H9 (cell line): ENCODE measurements at regions not wholly inside any gene's neighbourhood (a gene's known extent, or its start where the extent isn't known, plus 50 kb on each side); places are given as distances from the start of the nearest gene placed in this dataset.

ENCODE experiments used
- DNase-seq: peaks from one replicate; pipeline ENCODE4 v3.0.0-alpha.2; 2017
- H2AFZ ChIP-seq: one replicate; pipeline ENCODE4 v1.6.1; 2013; ENCODE audit warnings: mild to moderate bottlenecking, low read length, control low read depth, moderate library complexity
- H2AK5ac ChIP-seq: 2 replicates; pipeline ENCODE4 v1.6.1; 2013; ENCODE audit warnings: low read length, control low read depth, mixed read lengths; ENCODE audit not compliant: insufficient read length
- H2BK120ac ChIP-seq: one replicate; pipeline ENCODE4 v1.6.1; 2013; ENCODE audit warnings: low read depth, mild to moderate bottlenecking, low read length, control low read depth, inconsistent platforms; ENCODE audit not compliant: poor library complexity, severe bottlenecking
- H2BK12ac ChIP-seq: 2 replicates; pipeline ENCODE4 v1.6.1; 2013; ENCODE audit warnings: low read length, control low read depth, mixed read lengths, low read depth; ENCODE audit not compliant: insufficient read length
- H2BK15ac ChIP-seq: 2 replicates; pipeline ENCODE4 v1.6.1; 2013; ENCODE audit warnings: low read depth, low read length, control low read depth
- H2BK20ac ChIP-seq: one replicate; pipeline ENCODE4 v1.6.1; 2013; ENCODE audit warnings: low read depth, mild to moderate bottlenecking, low read length, control low read depth, inconsistent platforms; ENCODE audit not compliant: poor library complexity, severe bottlenecking
- H2BK5ac ChIP-seq: 2 replicates; pipeline ENCODE4 v1.6.1; 2013; ENCODE audit warnings: low read length, control low read depth, mixed read lengths; ENCODE audit not compliant: insufficient read length
- H3K14ac ChIP-seq: 2 replicates; pipeline ENCODE4 v1.6.1; 2013; ENCODE audit warnings: low read length, control low read depth; ENCODE audit not compliant: insufficient read depth
- H3K18ac ChIP-seq: 2 replicates; pipeline ENCODE4 v1.6.1; 2013; ENCODE audit warnings: low read depth, mild to moderate bottlenecking, mixed read lengths, low read length, control low read depth; ENCODE audit not compliant: insufficient read length
- H3K23ac ChIP-seq: 2 replicates; pipeline ENCODE4 v1.6.1; 2013; ENCODE audit warnings: low read length, control low read depth, mixed read lengths, low read depth; ENCODE audit not compliant: insufficient read length
- H3K23me2 ChIP-seq: 2 replicates; pipeline ENCODE4 v1.6.1; 2013; ENCODE audit warnings: low read depth, mild to moderate bottlenecking, mixed read lengths, low read length, control low read depth; ENCODE audit not compliant: insufficient read length, poor library complexity, severe bottlenecking
- H3K27ac ChIP-seq: 2 replicates; pipeline ENCODE4 v1.5.1; 2013; ENCODE audit warnings: low read length, control low read depth, mixed read lengths, low read depth; ENCODE audit not compliant: insufficient read length
- H3K27me3 ChIP-seq: 2 replicates; pipeline ENCODE4 v1.6.1; 2013; ENCODE audit warnings: low read length, control low read depth, inconsistent platforms; ENCODE audit not compliant: insufficient read depth
- H3K4ac ChIP-seq: 2 replicates; pipeline ENCODE4 v1.6.1; 2013; ENCODE audit warnings: low read depth, mild to moderate bottlenecking, control low read depth, inconsistent platforms, low read length, moderate library complexity
- H3K4me1 ChIP-seq: 2 replicates; pipeline ENCODE4 v1.6.1; 2013; ENCODE audit warnings: low read length, control low read depth, inconsistent platforms; ENCODE audit not compliant: insufficient read depth
- H3K4me2 ChIP-seq: 2 replicates; pipeline ENCODE4 v1.6.1; 2013; ENCODE audit warnings: low read length, control low read depth, mixed read lengths; ENCODE audit not compliant: insufficient read length, insufficient read depth
- H3K56ac ChIP-seq: 2 replicates; pipeline ENCODE4 v1.6.1; 2013; ENCODE audit warnings: low read depth, mild to moderate bottlenecking, mixed read lengths, low read length, control low read depth; ENCODE audit not compliant: insufficient read length
- H3K79me1 ChIP-seq: 2 replicates; pipeline ENCODE4 v1.6.1; 2013; ENCODE audit warnings: low read depth, mild to moderate bottlenecking, moderate library complexity, low read length, control low read depth, inconsistent platforms; ENCODE audit not compliant: insufficient read depth, poor library complexity, severe bottlenecking
- H3K79me2 ChIP-seq: 2 replicates; pipeline ENCODE4 v1.6.1; 2013; ENCODE audit warnings: low read length, control low read depth, inconsistent platforms; ENCODE audit not compliant: insufficient read depth
- H3K9ac ChIP-seq: 2 replicates; pipeline ENCODE4 v1.6.1; 2013; ENCODE audit warnings: low read length, control low read depth, mixed read lengths; ENCODE audit not compliant: insufficient read length; ENCODE audit errors: extremely low read depth
- H3K9me3 ChIP-seq: one replicate; pipeline ENCODE4 v1.6.1; 2013; ENCODE audit warnings: low read depth, low read length, inconsistent platforms; ENCODE audit not compliant: control insufficient read depth
- H3T11ph ChIP-seq: one replicate; pipeline ENCODE4 v1.6.1; 2013; ENCODE audit warnings: mild to moderate bottlenecking, low read length, control low read depth, inconsistent platforms
- H4K20me1 ChIP-seq: one replicate; pipeline ENCODE4 v1.6.1; 2013; ENCODE audit not compliant: control insufficient read depth, insufficient read length, insufficient read depth
- H4K5ac ChIP-seq: 2 replicates; pipeline ENCODE4 v1.6.1; 2013; ENCODE audit warnings: low read depth, mild to moderate bottlenecking, mixed read lengths, low read length, control low read depth; ENCODE audit not compliant: insufficient read length
- H4K8ac ChIP-seq: replicated peaks from 2 replicates; pipeline ENCODE4 v1.6.1; 2013; ENCODE audit warnings: low read length, control low read depth, mixed read lengths, low read depth; ENCODE audit not compliant: insufficient read length
- H4K91ac ChIP-seq: 2 replicates; pipeline ENCODE4 v1.6.1; 2013; ENCODE audit warnings: low read depth, mild to moderate bottlenecking, moderate library complexity, mixed read lengths, low read length, control low read depth; ENCODE audit not compliant: insufficient read length
- H3K27ac Mint-ChIP-seq, 3 experiments: 2 replicates in 2 of 3; 3 replicates in 1 of 3; pipeline ENCODE4 v1.8.0; 2020 to 2021; ENCODE audit warnings: mixed read lengths in 3 of 3, mild to moderate bottlenecking in 1 of 3, moderate library complexity in 1 of 3
- H3K27me3 Mint-ChIP-seq: 2 replicates; pipeline ENCODE4 v1.8.0; 2021; ENCODE audit warnings: low read depth, mild to moderate bottlenecking, moderate library complexity, mixed read lengths
- H3K36me3 Mint-ChIP-seq, 3 experiments: 2 replicates in 2 of 3; 3 replicates in 1 of 3; pipeline ENCODE4 v1.8.0; 2020 to 2021; ENCODE audit warnings: low read depth in 3 of 3, mixed read lengths in 3 of 3; ENCODE audit not compliant: insufficient read depth in 1 of 3
- H3K4me1 Mint-ChIP-seq, 2 experiments: 2 replicates each; pipeline ENCODE4 v1.8.0; 2020; ENCODE audit warnings: mixed read lengths in 2 of 2
- H3K4me3 Mint-ChIP-seq, 2 experiments: 2 replicates in 1 of 2; 3 replicates in 1 of 2; pipeline ENCODE4 v1.8.0; 2020 to 2021; ENCODE audit warnings: mild to moderate bottlenecking in 2 of 2, mixed read lengths in 2 of 2, moderate library complexity in 1 of 2
- H3K9me3 Mint-ChIP-seq, 2 experiments: 2 replicates in 1 of 2; 3 replicates in 1 of 2; pipeline ENCODE4 v1.8.0; 2020; ENCODE audit warnings: mild to moderate bottlenecking in 2 of 2, mixed read lengths in 2 of 2, moderate library complexity in 1 of 2
- WGBS: extraction: QIAGEN DNeasy Blood & Tissue Kit; methylation state at CpG from one replicate; pipeline ENCODE4 v1.1.7; 2013; ENCODE audit warnings: missing lambda C conversion rate, low lambda C conversion rate, mixed read lengths; ENCODE audit not compliant: insufficient read length; ENCODE audit errors: extremely low coverage; 5-methylcytosine and 5-hydroxymethylcytosine counted together
- TF ChIP-seq, protein P1 (sequence below): fragments of 200-600 bp; sonication (generic); conservative IDR thresholded peaks from 3 replicates; pipeline ENCODE4 v1.8.0; 2021; ENCODE audit warnings: antibody characterized with exemption, mild to moderate bottlenecking

DNA sequence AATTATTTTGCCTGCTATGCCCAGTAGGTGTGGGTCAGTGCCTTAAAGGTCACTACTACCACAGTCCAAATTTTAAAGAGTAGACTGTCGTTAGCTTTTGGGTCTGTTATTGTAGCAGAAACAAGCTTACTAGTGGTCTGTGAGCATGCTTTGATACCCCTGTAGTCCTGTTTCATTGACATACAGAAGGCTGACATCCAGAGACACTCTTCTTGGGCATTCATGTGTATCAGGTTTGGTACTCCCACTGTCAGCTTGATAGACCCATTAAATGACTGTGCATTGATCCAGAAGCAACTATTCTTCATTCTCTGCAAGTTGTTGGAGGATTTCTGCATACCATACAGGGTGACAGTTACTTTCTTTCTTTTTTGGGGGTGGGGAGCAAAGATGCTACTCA is 884.4 kb upstream of the CELF2 start:
- DNase-seq: no peak
- Histone ChIP-seq H4K91ac (no peak overlapping the region), H3K27ac (no peak overlapping the region), H2BK5ac (no peak overlapping the region), H2AFZ (no peak overlapping the region), H4K20me1 (no peaks in the 10 kb centered on the region), H2BK15ac (no peak overlapping the region), H3K9ac (no peak overlapping the region), H2BK20ac (no peak overlapping the region), H3K18ac (no peak overlapping the region), H4K8ac (no peak overlapping the region), H3K14ac (no peak overlapping the region), H3K4ac (no peak overlapping the region), H3T11ph (no peak overlapping the region), H3K23me2 (no peaks in the 10 kb centered on the region), H4K5ac (no peak overlapping the region), H2BK12ac (no peak overlapping the region), H3K79me2 (no peaks in the 10 kb centered on the region), H3K79me1 (no peaks in the 10 kb centered on the region), H3K56ac (no peak overlapping the region), H2BK120ac (no peak overlapping the region), H3K4me1 (no peaks in the 10 kb centered on the region), H3K23ac (no peak overlapping the region), H3K9me3 (no peaks in the 10 kb centered on the region), H2AK5ac (no peak overlapping the region), H3K27me3 (no peaks in the 10 kb centered on the region), H3K4me2 (no peak overlapping the region)
- Mint-ChIP-seq H3K27me3 (no peaks in the 10 kb centered on the region), H3K4me1 (no peaks in the 10 kb centered on the region; a peak in 2 of 4 replicates), H3K4me3 (no peak overlapping the region), H3K9me3 (no peaks in the 10 kb centered on the region), H3K36me3 (no peaks in the 10 kb centered on the region; a peak in 1 of 7 replicates), H3K27ac (no peak overlapping the region)
- no CpG with 5 or more reads among the region's 1 CpG for WGBS
- TF ChIP-seq, protein P1, sequence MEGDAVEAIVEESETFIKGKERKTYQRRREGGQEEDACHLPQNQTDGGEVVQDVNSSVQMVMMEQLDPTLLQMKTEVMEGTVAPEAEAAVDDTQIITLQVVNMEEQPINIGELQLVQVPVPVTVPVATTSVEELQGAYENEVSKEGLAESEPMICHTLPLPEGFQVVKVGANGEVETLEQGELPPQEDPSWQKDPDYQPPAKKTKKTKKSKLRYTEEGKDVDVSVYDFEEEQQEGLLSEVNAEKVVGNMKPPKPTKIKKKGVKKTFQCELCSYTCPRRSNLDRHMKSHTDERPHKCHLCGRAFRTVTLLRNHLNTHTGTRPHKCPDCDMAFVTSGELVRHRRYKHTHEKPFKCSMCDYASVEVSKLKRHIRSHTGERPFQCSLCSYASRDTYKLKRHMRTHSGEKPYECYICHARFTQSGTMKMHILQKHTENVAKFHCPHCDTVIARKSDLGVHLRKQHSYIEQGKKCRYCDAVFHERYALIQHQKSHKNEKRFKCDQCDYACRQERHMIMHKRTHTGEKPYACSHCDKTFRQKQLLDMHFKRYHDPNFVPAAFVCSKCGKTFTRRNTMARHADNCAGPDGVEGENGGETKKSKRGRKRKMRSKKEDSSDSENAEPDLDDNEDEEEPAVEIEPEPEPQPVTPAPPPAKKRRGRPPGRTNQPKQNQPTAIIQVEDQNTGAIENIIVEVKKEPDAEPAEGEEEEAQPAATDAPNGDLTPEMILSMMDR: no peak
